HG03439 (cell line): ENCODE measurements at regions not wholly inside any gene's neighbourhood (a gene's known extent, or its start where the extent isn't known, plus 50 kb on each side); places are given as distances from the start of the nearest gene placed in this dataset.
"Not testable (repeated sequence)": the region's sequence is repeated elsewhere in the genome, so short reads cannot be mapped to it uniquely, and the experiment has no call there.

ENCODE experiments used
- ATAC-seq: cut with Tn5 transposase; IDR thresholded peaks from one replicate; pipeline ENCODE4 v1.9.1; 2021; ENCODE audit warnings: mild to moderate bottlenecking, moderate library complexity; ENCODE audit not compliant: unreplicated experiment

DNA sequence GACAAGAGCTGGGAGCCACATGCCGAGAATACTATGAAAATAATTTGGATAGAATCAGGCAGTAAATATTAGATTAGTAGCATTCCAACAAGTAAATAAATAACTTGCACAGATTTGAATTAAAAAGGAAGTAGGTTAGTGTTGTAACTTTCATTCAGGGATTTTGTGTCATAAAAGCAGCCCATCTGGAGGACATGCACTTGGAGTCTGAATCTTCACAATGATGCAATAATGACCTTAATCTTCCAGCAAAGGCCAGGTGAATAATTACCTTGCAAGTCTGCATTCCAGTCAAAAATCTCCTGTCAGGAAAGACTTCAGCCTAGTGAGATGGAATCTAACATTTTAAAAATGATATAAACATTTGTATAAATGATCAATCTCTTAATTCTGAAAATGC lies 518.1 kb downstream of the KCNJ2 start:
- no peak for ATAC-seq

DNA sequence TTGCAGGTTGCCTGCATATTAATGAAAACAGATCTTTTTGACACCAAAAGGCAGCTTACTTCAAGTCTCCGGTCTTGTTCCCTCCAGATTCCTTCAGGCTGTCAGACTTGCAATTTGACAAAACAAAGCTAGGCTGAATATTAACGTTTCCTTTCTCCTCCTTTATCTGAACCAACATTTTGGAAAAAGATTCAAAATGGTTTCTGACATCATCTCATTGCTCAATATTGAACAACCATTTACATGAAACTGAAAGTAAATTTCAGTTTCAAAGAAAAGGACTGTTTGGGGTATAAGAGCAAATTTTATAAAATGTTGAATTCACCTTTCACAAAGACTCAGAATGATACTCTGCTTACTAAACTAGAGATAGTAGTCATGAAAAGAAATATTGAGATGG lies 521.8 kb downstream of the KCNJ2 start:
- no peak for ATAC-seq

DNA sequence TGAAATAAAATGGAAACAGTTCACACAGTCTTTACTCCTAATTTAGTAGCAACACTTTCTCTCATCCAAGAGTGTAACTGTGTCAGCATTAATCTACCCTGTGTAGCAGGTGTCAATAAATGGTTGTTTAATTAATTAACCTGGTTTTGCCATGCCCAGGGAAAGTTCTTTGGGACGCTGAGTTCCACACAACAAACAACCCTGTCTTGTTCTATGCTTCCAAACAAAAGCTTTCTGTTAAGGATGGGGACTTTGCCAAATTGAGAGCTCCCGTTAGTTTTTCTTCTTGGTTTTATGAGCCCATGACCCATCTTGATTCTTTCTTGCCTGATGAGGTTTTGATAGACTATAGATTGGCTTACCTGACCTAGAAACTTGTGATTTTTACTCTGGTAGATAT lies 530.1 kb downstream of the KCNJ2 start:
- ATAC-seq, result no peak

DNA sequence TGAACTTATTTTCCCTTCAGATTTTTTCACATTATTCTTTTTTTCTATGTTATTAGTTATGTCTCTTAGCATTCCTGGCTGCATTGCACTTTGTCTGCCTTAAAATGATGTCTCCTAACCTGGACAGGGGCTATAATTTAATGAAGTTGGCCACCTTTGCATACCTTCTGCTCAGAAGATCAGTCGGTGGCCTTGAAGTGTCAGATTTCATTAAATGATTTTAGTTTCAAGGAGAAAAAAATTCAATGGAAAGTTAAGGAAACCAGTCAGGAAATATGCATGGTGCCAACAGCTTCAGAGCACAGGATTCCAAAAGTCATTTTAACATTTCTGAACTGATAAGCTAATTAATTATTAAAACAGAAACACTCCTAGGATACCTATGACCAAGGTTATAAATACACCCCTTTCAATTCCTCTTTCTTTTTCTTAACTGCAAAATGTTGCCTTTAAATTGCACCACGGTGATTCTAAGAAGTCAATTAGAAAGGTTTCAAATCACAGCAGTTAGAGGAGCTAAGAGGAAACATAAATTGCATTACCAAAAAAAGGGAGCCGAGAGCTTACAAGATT lies 533.4 kb downstream of the KCNJ2 start:
- no peak for ATAC-seq

DNA sequence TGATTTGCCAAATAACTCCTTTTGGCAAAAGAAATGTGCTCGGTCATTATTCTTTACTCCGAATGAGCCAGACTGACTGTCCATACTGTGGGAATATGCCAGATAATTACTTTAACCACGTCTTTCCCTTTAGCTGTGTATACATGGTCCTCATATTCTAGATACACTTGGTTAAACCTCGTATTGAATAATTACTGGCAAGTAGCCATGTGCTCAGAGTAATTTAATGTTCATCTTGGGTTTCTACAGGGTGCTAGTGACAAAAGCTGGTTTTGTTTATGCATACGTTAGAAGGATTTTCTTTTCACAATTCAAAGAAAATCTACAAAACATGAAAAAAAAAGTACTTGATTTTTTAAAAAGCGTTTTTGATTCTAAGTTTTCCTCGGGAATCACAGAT lies 540.3 kb downstream of the KCNJ2 start:
- ATAC-seq, result no peak

DNA sequence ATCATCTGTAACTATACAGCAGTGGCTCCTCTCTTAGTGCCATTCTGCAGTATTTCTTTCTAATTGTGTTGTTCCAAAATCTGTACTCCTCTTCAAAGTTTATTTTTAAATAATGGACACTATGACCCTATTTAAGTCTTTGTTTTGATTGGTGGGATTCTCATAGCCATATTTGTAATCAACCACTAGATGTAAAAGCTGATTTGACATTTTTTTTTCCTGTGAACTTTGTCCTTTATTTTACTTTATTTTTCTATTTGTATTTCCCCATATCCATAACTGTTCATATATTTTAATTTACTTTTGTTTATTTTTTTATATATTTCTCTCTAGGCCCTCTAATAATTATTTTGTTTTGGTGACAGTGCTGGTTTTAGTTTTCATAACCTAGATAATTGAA lies 544.4 kb downstream of the KCNJ2 start:
- no peak for ATAC-seq

DNA sequence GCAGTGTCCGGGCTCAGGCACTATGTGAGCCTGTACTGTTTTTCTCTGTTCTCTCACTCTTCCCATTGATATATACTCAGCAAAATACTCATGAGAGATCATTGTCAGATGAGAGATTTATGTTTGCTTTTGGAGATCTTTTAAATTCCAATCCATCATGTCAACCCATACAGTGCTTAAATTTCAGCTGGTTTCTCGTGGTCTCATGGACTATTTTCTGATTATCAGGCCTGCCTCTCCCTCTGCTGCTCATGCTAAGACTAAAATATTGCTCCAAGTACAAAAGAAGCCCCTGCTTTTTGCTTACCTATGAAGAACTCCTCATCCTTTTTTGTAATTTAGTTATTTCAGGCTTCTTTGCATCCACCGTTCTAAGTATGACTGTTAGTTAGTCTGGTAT lies 547.2 kb downstream of the KCNJ2 start:
- no peak for ATAC-seq

DNA sequence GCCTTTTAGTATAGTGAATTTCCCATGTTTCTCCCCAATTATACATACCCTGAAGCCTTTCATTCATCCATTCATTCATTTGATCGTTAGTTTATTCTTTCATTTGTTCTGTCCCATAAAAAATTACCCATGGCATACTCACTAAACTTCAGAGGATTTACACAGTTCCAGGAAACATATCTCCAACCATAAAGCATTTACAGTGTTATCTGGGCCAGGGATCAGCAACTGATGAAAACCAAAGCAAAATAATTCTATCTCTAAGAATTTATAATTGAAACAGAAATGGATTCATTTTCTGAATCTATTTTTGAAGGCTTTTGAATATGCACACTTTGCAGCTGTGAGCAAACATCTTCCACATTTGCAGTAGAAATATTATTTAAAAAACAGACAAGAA lies 547.7 kb downstream of the KCNJ2 start:
- ATAC-seq, result no peak

DNA sequence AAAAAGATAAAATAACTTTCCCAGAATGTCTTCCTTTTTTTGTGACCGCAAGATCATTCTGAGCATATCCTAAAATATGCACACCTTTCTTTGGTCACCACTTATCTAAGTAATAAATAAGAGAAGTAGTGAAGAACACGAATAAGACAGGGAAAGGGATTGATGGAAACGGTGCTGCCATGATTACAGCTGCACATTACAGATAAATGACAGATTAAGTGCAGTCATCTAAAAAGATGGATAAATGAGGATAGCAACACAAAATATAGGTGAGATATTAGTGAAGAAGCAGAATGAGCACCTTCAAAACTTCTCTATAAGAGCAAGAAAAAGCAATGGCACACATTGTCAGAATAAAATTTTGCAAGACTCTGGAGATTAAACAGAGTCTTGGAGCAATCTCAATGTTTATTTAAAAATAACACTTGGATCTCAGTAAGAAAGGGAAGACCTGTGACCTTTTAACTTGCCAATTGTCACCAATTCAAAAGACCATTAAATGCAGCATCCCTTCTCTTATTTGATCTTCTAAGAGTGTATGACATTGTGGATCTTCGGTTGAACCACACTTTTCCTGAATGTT lies 567.1 kb downstream of the KCNJ2 start:
- no peak for ATAC-seq

DNA sequence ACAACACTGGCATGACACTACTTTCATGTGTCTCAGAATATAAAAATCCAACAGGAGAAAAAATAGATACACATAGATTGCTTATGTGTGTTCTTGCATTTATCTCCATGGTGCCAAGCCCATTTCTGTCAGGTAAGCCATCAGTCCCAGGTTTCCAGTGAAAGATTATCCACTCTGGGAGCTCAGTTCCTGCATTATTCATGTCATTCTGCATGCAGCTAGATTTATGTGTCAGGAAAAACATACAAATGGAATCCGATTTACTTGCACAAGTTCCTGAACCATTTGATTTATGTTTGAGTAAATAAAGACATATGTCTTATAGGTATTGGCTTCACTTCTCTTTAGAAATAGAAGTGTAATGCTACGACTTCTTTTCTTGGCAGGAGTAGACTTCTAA lies 569.7 kb downstream of the KCNJ2 start:
- no peak for ATAC-seq

DNA sequence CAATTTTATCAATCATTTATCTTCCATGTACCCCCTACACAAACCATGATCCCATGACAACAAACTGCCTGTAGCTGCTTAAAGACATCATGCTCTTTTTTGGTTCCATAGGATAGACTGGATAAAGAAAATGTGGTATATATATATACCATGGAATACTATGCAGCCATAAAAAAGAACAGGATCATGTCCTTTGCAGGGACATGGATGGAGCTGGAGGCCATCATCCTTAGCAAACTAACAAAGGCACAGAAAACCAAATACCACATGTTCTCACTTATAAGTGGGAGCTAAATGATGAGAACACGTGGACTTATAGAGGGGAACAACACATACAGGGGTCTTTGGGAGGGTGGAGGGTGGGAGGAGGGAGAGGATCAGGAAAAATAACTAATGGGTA lies 577.2 kb downstream of the KCNJ2 start:
- ATAC-seq, result not testable (repeated sequence)

DNA sequence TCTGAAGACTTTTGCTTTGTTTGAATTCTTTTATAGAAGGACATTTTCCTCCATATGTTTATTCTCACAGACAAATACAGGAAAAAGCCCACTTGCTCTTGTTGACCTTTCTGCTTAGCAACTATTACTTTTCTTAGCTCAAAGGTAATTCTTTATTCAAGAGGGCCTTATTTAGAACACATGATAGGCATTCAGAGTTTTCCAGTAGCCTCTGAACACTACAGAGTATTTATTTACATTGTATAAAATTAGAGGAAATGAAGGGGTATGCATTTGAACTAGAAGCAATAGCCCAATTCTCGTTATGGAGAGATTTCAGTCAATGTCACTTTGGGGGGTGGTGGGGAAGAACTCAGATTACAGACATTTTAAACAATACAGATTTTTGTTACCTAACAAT lies 581.7 kb downstream of the KCNJ2 start:
- ATAC-seq, result no peak

DNA sequence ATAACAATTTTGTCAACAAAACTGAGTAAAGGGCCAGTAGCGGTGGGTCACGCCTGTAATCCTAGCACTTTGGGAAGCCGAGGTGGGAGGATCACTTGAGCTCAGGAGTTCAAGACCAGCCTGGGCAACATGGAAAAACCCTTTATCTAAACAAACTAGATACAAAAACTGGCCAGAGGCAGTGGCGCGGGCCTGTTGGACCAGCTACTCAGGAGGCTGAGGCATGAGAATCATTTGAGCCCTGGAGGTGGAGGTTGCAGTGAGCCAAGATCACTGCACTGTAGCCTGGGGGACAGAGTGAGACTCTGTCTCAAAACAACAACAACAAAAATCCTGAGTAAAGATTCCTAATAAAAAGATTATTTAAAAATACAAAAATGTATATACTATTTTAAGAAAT lies 583.1 kb downstream of the KCNJ2 start:
- not testable (repeated sequence) for ATAC-seq

DNA sequence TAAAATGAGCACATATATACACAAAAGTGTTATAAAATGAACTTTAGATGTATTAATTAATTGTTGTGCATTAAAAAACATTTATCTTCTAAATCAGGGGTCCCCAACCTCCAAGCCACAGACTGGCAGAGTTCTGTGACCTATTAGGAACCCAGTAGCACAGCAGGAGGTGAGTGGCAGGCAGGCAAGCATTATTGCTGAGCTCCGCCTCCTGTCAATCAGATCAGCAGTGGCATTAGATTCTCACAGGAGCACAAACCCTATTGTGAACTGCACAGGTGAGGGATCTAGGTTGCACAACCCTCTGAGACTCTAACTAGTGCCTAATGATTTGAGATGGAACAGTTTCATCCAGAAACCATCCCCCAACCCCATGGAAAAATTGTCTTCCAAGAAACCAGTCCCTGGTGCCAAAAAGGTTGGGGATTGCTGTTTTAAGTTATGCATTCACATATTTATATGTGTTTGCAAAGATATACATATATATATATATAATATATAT lies 583.7 kb downstream of the KCNJ2 start:
- ATAC-seq, result no peak

DNA sequence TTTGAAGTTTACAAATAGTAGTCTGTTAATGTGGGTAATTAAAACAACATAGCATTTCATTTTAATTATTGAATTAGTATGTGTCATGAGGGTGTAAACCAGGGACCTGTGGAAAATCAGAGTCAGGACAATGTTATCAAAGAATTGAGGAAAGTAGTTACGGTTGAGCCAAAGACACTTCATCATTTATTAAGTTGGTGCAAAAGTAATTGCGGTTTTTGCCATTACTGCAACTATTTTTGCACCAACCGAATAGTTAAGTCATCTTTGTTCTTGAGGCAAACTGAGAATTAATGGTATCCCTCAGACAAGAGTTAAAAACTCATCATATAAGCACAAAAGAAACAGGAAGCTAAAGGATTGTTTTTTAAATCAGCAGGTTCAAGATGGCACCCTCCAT lies 593.7 kb downstream of the KCNJ2 start:
- no peak for ATAC-seq

DNA sequence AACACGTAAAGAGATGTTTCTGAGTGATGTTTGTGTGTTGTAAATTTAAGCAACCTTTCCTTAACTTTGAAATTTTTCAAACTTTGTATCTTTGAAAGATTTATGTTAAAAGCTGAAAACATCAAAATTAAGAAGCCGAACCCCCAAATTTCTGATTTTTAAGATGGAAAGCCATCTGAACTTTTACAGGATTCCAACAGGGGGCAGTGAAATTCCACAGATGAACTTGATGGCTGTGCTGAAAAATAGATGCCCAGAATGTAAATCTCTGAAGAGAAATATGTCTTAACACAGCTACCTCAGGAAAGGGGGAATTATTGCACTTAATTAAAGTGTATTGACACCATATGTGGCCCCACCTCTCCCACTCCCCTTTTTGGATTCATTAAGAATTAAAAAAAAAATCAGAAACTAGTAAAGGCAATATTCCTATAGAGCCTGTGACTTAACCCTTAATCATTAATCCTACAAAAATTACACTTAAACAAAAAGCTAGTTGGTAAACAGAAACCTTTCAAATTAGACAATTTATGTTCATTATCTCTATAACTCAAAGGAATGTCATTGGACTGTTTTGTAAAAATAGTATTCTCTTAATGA lies 597.9 kb downstream of the KCNJ2 start:
- no peak for ATAC-seq

DNA sequence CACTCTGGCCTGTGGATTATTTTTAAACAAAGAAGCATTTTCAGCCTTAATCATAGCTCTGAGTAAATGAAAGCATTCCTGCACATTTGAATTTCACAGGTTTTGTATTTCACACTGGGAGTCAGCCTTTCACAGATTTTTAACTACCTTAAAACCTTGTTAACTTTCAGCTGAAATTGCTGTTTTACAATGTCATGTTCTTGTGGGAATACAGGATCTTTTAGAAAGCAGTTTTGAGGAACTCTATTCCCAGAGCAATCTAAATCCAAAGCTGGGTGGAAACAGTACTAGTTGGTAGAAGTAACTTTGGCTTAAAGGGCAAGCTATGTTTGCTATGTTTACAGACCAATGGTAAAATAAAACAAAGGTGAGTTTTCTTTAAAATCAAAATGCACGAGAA lies 600.6 kb downstream of the KCNJ2 start:
- ATAC-seq, result no peak

DNA sequence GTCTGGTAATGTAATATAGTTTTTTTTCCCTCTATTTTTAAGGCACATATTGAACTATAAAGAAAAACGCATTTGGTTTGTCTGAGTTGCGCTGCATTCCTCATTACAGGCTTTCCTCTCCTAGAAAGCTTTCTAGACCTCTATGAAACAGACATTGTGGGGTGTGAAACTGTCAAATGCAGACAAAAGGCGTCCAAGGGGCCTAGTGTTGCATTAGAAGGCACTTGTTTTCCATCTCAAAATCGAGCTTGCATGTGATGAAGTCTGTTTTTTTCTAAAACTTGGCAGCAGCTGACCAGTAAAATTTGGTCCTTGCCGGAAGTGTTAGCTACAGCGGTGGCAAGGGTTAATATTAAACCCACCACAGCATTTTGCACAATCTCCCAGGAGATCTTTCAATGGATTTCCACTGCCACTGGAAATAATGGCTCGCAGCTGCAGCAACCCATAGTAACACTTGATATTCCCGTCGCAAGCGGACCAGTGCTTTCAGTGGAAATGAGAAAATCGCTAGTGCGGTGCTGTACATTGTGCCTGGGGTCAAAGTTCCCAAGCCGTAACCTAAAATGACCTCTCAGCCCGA lies 602.6 kb downstream of the KCNJ2 start:
- ATAC-seq, result no peak

DNA sequence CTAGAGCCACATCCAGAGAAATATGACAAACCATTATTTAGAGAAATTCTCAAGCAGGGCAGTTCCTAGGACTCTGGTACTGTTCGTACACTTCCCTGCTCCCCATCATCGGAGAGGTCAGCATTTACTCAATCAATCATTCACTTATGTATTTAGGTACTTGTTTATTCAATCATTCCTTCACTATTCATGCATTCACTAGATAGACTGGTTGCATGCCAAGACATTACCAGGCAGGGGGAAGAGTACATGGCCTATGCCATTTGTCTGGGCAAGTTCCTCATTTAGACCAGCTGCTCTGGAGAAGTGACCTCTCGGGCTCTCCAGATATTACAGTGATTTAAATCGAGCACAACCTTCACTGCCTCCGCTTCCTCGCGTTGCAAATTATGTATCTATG lies 603.4 kb downstream of the KCNJ2 start:
- no peak for ATAC-seq

DNA sequence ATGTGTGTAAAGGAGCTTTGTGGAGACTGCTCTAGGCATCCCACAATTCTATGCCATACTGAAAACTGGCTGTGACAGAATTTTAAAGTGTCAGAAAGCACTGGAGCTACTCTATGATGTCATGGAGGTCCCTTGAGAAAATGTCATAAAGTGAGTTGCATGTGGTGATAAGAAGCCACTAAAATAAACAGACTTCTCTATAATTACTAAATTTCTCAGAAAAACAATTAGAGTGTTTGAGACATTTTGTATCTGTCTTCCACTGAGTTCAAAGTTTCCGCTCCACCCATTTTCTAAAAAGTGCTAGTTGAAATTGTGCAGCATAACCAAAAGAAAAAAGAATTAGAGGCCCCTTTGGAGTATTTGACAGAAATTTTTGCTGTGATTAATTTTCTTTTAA lies 603.9 kb downstream of the KCNJ2 start:
- no peak for ATAC-seq

DNA sequence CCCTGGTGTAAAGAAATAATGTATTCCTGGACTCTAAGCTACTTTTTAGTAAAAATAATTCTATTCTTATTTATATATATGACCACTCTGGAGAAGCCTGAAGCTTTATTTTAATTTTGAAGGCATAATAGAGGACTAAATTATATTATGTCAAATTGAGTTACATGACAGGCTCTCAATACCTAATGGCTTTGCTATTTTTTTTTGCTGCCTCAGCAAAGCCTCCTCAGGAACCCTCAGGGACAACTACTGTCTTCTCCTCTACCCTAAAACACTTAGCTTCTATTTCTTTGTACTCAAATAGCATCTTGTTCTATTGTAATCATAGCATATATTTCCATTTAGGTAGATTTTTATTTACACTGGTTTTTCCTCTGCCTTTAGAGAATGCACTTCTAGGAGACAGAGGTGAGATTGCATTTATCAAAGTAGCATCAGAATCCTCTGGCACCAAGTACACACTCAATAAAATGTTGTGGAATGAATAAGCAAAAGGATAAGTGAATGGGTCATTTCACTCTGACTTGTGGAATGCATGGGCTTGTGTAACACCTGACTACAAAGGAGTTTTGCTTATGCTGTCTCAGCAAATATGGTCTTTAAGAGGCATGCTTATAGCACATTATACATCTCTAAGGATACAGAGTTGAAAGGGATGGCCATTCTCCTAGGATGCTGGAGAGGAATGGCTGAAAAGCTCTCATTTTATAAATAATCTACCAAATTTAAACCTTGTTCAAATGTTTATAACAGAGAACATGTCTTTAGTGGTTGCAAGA lies 605.2 kb downstream of the KCNJ2 start:
- ATAC-seq, result no peak

DNA sequence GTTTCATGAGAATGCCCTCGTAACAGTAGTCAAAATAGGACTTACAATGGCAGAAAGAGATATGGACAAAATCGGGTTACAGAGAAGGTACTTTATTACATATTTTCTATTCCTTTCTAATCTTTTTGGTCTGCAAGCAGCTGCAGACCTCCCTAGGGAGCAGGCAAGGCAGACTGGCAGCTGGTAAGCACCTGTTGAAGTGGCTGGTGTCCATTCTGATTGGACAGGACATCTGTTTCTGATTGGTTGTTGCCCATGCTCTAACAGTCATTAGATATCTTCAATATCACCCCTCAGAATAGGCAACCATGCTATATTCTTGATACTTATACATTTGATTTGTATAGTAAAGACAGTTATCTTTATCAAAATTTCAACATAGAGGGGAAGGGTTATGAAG lies 606.3 kb downstream of the KCNJ2 start:
- no peak for ATAC-seq
